ENCODE measurements at regions not wholly inside any gene's neighbourhood (a gene's known extent, or its start where the extent isn't known, plus 50 kb on each side); places are given as distances from the start of the nearest gene placed in this dataset.
A peak's percentile ranks its signal among the peaks of the same experiment; 100 is the strongest.

GRCh38 chr21:28877318-28877884, 115.3 kb downstream of the LTN1 start:
- ATAC-seq = no peak
- Histone ChIP-seq H3K79me2 (ENCODE audit: control insufficient read depth, insufficient read depth, low read length) (no peaks in the 10 kb centered on the region), H3K9ac (ENCODE audit: insufficient read depth in 1 of 2, low read depth in 2 of 2, low read length in 2 of 2) (no peak overlapping the region), H3K4me2 (ENCODE audit: insufficient read depth, low read length) (no peak overlapping the region), H3K9me1 (ENCODE audit: control insufficient read depth, insufficient read depth, low read length) (no peaks in the 10 kb centered on the region), H2AFZ (ENCODE audit: low read depth, low read length) (no peak overlapping the region), H4K20me1 (replicated peaks; ENCODE audit: control insufficient read depth, insufficient read depth, low read length) (no peaks in the 10 kb centered on the region), H3K4me3 (no peak overlapping the region), H3K27ac (ENCODE audit: extremely low read depth, low read depth, low read length) (no peak overlapping the region), H3K9me3 (replicated peaks; ENCODE audit: control insufficient read depth, insufficient read depth, low read depth, low read length) (no peaks in the 10 kb centered on the region), H3K27me3 (ENCODE audit: control insufficient read depth in 2 of 2, insufficient read depth in 2 of 2, low read length in 2 of 2) (no peaks in the 10 kb centered on the region), H3K4me1 (replicated peaks in 1 of 2; ENCODE audit: control insufficient read depth in 2 of 2, insufficient read depth in 2 of 2, low read length in 2 of 2) (no peaks in the 10 kb centered on the region), H3K36me3 (ENCODE audit: control insufficient read depth, insufficient read depth, low read length) (peaks cover 65% of the 10 kb centered on the region)
- intact Hi-C loops (cut with micrococcal nuclease) (no loop called here), in situ Hi-C loops (cut with MboI) (no loop called here)
- no TSS peak for BruUV-seq (replicated peaks)
- ChIA-PET POLR2A (no interaction called here), CTCF (ENCODE audit: low intra/inter-chr PET ratio) (no interaction called here)
- DNase-seq (ENCODE audit: extremely low read depth in 1 of 4, low spot score in 3 of 4) = no peak
- 23% methylated on average over 1 of the region's 1 CpG for WGBS (ENCODE audit: insufficient coverage, low coverage, missing lambda C conversion rate)
- FAIRE-seq = no peak
- TF ChIP-seq RBM17 (IDR thresholded peaks at IDR 0.05; ENCODE audit: borderline replicate concordance, low read depth, low read length) (no peak), PHF8 (IDR thresholded peaks at IDR 0.05; ENCODE audit: borderline replicate concordance, low read length) (no peak), GTF2E2 (tag; IDR thresholded peaks at IDR 0.05) (no peak), ZNF408 (CRISPR knock-in tag; IDR thresholded peaks at IDR 0.05; ENCODE audit: low read depth) (no peak), TOE1 (IDR thresholded peaks at IDR 0.05; ENCODE audit: borderline replicate concordance) (no peak), TOE1 (CRISPR knock-in tag; IDR thresholded peaks at IDR 0.05; ENCODE audit: borderline replicate concordance, low read depth) (no peak), ZMIZ1 (IDR thresholded peaks at IDR 0.05; ENCODE audit: low read depth in 2 of 2, low read length in 2 of 2) (no peak), PURB (CRISPR knock-in tag; IDR thresholded peaks at IDR 0.05; ENCODE audit: low read depth) (no peak), ZNF280A (IDR thresholded peaks at IDR 0.05; ENCODE audit: low read depth, partially characterized antibody) (no peak), PHB2 (IDR thresholded peaks at IDR 0.05; ENCODE audit: low read depth) (peak; percentile 36; the same call in 1 of the 2 replicates), MED1 (CRISPR knock-in tag; IDR thresholded peaks at IDR 0.05; ENCODE audit: borderline replicate concordance) (no peak), LARP7 (IDR thresholded peaks at IDR 0.05) (0 out of 2 replicates have a peak, but pooled peaks have one; percentile 43), LEF1 (IDR thresholded peaks at IDR 0.05) (no peak), NCOA4 (IDR thresholded peaks at IDR 0.05; ENCODE audit: partially characterized antibody) (peak; percentile 11), RBFOX2 (IDR thresholded peaks at IDR 0.05; ENCODE audit: low read depth, low read length) (no peak), ZBTB33 (CRISPR knock-in tag; IDR thresholded peaks at IDR 0.05) (no peak)
